ENCODE measurements at regions not wholly inside any gene's neighbourhood (a gene's known extent, or its start where the extent isn't known, plus 50 kb on each side); places are given as distances from the start of the nearest gene placed in this dataset.

DNA sequence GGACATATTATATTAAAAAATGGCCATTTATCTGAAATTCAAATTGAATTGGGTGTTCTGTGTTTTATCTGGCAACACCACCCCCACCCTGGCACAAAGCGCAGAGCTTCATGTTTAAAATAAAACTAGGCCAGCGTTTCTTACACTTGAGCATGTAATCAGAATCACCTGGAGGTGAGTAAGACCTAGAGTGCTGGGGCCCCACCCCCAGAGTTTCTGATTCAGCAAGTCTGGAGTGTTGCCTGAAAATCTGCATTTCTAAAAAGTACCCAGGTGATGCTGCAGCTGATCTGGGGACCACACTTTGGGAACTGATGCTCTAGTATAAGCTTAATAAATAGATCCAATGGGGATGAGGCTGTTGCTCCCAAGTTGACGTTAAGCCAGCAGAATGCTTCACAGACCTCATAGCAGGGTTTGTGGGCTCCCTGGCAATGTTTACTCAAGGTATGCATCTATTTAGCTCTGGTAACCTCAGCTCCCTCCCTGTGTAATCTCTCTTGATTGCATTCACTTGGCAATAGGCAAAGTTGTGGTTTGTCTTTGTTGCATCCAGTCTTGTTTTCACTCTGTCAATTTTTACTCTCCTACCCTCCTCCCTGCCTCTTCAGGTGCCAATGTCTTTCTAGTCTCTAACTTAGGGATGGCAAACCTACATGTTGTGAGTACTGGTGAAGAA, 99.8 kb upstream of the TEX13D start:
- intact Hi-C loops (cut with micrococcal nuclease; ENCODE audit: unreplicated experiment): no loop called here
- H3K27me3 ChIP-seq (replicated peaks; ENCODE audit: insufficient read depth, low read depth, low read length, poor library complexity): no peaks in the 10 kb centered on the region
- DNase-seq (ENCODE audit: low spot score): no peak
- no peak overlapping the region for H3K4me3 ChIP-seq (ENCODE audit: low read depth, low read length, poor library complexity, severe bottlenecking)
- H3K4me1 ChIP-seq (ENCODE audit: insufficient read depth, low read length, poor library complexity, severe bottlenecking): peaks cover 48% of the 10 kb centered on the region
- ChIA-PET CTCF (no interaction called here), POLR2A (ENCODE audit: low non-redundant PET) (interaction anchor here (0.6 kb wide), 1 partner anchor 526 kb away, joined by 3 read pairs; no protein-coding TSS in a partner anchor)
- peak overlapping the region; percentile 75 for H3K27ac ChIP-seq (ENCODE audit: low read depth, low read length, poor library complexity, severe bottlenecking)
- H3K36me3 ChIP-seq (ENCODE audit: insufficient read depth, low read length, poor library complexity, severe bottlenecking): no peaks in the 10 kb centered on the region
- BruUV-seq (replicated peaks): no TSS peak
- no peaks in the 10 kb centered on the region for H3K9me3 ChIP-seq (ENCODE audit: low read depth, low read length, poor library complexity, severe bottlenecking)
- no peak for TF ChIP-seq EZH2 (IDR thresholded peaks at IDR 0.05; ENCODE audit: borderline replicate concordance, low read depth, low read length, poor library complexity, severe bottlenecking)
- TF ChIP-seq, protein P1, sequence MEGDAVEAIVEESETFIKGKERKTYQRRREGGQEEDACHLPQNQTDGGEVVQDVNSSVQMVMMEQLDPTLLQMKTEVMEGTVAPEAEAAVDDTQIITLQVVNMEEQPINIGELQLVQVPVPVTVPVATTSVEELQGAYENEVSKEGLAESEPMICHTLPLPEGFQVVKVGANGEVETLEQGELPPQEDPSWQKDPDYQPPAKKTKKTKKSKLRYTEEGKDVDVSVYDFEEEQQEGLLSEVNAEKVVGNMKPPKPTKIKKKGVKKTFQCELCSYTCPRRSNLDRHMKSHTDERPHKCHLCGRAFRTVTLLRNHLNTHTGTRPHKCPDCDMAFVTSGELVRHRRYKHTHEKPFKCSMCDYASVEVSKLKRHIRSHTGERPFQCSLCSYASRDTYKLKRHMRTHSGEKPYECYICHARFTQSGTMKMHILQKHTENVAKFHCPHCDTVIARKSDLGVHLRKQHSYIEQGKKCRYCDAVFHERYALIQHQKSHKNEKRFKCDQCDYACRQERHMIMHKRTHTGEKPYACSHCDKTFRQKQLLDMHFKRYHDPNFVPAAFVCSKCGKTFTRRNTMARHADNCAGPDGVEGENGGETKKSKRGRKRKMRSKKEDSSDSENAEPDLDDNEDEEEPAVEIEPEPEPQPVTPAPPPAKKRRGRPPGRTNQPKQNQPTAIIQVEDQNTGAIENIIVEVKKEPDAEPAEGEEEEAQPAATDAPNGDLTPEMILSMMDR (conservative IDR thresholded peaks at IDR 0.05; ENCODE audit: low read depth, low read length): no peak

DNA sequence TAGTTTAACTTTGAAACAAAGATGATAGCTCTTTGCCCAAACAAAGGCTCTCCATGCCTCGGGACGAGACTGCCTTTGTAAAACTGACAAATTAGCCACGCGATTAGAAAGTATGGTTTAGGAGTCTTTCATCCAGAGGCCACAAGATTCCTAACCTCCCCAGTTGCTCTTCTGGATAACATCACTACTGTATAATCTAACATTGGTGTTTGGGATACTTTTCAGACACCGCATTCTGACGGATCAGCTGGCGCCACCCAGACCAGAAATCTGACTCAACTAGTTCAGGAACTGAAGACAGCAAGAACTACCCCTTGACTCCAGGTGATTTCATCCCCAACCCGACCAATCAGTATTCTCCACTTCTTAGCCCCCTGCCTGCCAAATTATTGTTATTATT, 98.1 kb upstream of the TEX13D start:
- BruUV-seq (replicated peaks): no TSS peak
- no peak overlapping the region for H3K27ac ChIP-seq (ENCODE audit: low read depth, low read length, poor library complexity, severe bottlenecking)
- H3K4me1 ChIP-seq (ENCODE audit: insufficient read depth, low read length, poor library complexity, severe bottlenecking): peaks cover 47% of the 10 kb centered on the region
- H3K9me3 ChIP-seq (ENCODE audit: low read depth, low read length, poor library complexity, severe bottlenecking): no peaks in the 10 kb centered on the region
- ChIA-PET CTCF (no interaction called here), POLR2A (ENCODE audit: low non-redundant PET) (no interaction called here)
- intact Hi-C loops (cut with micrococcal nuclease; ENCODE audit: unreplicated experiment): no loop called here
- DNase-seq (ENCODE audit: low spot score): no peak
- H3K4me3 ChIP-seq (ENCODE audit: low read depth, low read length, poor library complexity, severe bottlenecking): no peak overlapping the region
- TF ChIP-seq EZH2 (IDR thresholded peaks at IDR 0.05; ENCODE audit: borderline replicate concordance, low read depth, low read length, poor library complexity, severe bottlenecking): no peak
- TF ChIP-seq, protein P1 (conservative IDR thresholded peaks at IDR 0.05; ENCODE audit: low read depth, low read length): no peak
- H3K27me3 ChIP-seq (replicated peaks; ENCODE audit: insufficient read depth, low read depth, low read length, poor library complexity): no peaks in the 10 kb centered on the region
- no peaks in the 10 kb centered on the region for H3K36me3 ChIP-seq (ENCODE audit: insufficient read depth, low read length, poor library complexity, severe bottlenecking)

DNA sequence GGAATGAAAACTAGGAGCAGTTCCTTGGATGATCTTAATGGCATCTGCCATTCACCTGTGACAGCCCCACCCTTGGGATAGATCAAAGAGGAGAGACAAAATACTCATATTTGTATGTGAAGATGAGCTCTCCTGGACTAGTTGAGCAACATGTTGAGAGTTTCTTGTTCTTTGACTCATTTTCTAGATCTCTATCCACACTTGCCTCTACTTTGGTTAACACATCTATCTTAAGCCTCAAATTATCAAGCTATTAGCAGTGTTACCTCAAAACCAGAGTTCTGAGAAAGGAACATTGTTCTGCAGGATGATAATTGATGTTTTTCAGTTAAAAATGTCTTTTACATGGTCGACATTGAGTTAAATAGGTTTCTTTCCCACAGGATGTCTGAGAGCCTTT, 94.2 kb upstream of the TEX13D start:
- no TSS peak for BruUV-seq (replicated peaks)
- POLR2A ChIA-PET (ENCODE audit: low non-redundant PET): no interaction called here

More for the DNA sequence above, 94.2 kb upstream of the TEX13D start:
- Histone ChIP-seq H3K4me3 (ENCODE audit: low read depth, low read length, poor library complexity, severe bottlenecking) (no peak overlapping the region), H3K9me3 (ENCODE audit: low read depth, low read length, poor library complexity, severe bottlenecking) (no peaks in the 10 kb centered on the region), H3K36me3 (ENCODE audit: insufficient read depth, low read length, poor library complexity, severe bottlenecking) (no peaks in the 10 kb centered on the region), H3K27ac (ENCODE audit: low read depth, low read length, poor library complexity, severe bottlenecking) (peak overlapping the region; percentile 51), H3K4me1 (ENCODE audit: insufficient read depth, low read length, poor library complexity, severe bottlenecking) (peaks cover 17% of the 10 kb centered on the region), H3K27me3 (replicated peaks; ENCODE audit: insufficient read depth, low read depth, low read length, poor library complexity) (no peaks in the 10 kb centered on the region)
- CTCF ChIA-PET: no interaction called here
- TF ChIP-seq, protein P1 (conservative IDR thresholded peaks at IDR 0.05; ENCODE audit: low read depth, low read length): no peak
- no peak for TF ChIP-seq EZH2 (IDR thresholded peaks at IDR 0.05; ENCODE audit: borderline replicate concordance, low read depth, low read length, poor library complexity, severe bottlenecking)
- intact Hi-C loops (cut with micrococcal nuclease; ENCODE audit: unreplicated experiment): no loop called here
- DNase-seq (ENCODE audit: low spot score): no peak

Measured in A673 (cell line).